WTC11 (cell line): ENCODE measurements at regions not wholly inside any gene's neighbourhood (a gene's known extent, or its start where the extent isn't known, plus 50 kb on each side); places are given as distances from the start of the nearest gene placed in this dataset.

ENCODE experiments used
- ATAC-seq: fragments of 200-7000 bp; cut with Tn5 transposase; 2 replicates; pipeline ENCODE4 v1.10.0; 2021; ENCODE audit warnings: mild to moderate bottlenecking, moderate library complexity
- CTCF ChIA-PET: fragments of 300-600 bp; sonication (Branson Sonifier 250); formaldehyde crosslinking; loops from one replicate; lab custom pipeline; 2021; ENCODE audit warnings: antibody characterized with exemption; lab: Charles Lee
- POLR2A ChIA-PET: fragments of 350-600 bp; sonication (Branson Sonifier 250); formaldehyde crosslinking; loops from one replicate; lab custom pipeline; 2021; ENCODE audit warnings: antibody characterized with exemption; lab: Charles Lee
- DNase-seq: peaks from one replicate; pipeline ENCODE4 v3.0.0; 2021; ENCODE audit warnings: low spot score
- H3K27ac Mint-ChIP-seq: 2 replicates; pipeline ENCODE4 v1.8.0; 2021; ENCODE audit warnings: mixed read lengths
- H3K27me3 Mint-ChIP-seq: 2 replicates; pipeline ENCODE4 v1.8.0; 2021; ENCODE audit warnings: low read depth, mild to moderate bottlenecking, moderate library complexity, mixed read lengths
- H3K36me3 Mint-ChIP-seq: 2 replicates; pipeline ENCODE4 v1.8.0; 2021; ENCODE audit warnings: mixed read lengths
- H3K4me1 Mint-ChIP-seq: 2 replicates; pipeline ENCODE4 v1.8.0; 2022; ENCODE audit warnings: mixed read lengths
- H3K4me3 Mint-ChIP-seq: 2 replicates; pipeline ENCODE4 v1.8.0; 2021; ENCODE audit warnings: mild to moderate bottlenecking, moderate library complexity, mixed read lengths
- H3K9me3 Mint-ChIP-seq: 2 replicates; pipeline ENCODE4 v1.8.0; 2021; ENCODE audit warnings: mixed read lengths
- CREB1 ChIP-seq: sonication (generic); formaldehyde crosslinking; IDR thresholded peaks from 2 replicates; pipeline ENCODE4 v1.8.0; 2023; ENCODE audit warnings: mild to moderate bottlenecking, missing genetic modification reagents
- FOXK1 ChIP-seq: sonication (generic); formaldehyde crosslinking; IDR thresholded peaks from 2 replicates; pipeline ENCODE4 v1.8.0; 2022; ENCODE audit warnings: mild to moderate bottlenecking, moderate library complexity, missing genetic modification reagents
- GTF2I ChIP-seq: fragments of 250-450 bp; sonication (Bioruptor Pico); conservative IDR thresholded peaks from 2 replicates; pipeline ENCODE4 v1.4.0; 2021; ENCODE audit warnings: mild to moderate bottlenecking
- NR3C1 ChIP-seq: sonication (generic); formaldehyde crosslinking; conservative IDR thresholded peaks from 2 replicates; pipeline ENCODE4 v1.8.1; 2023; ENCODE audit warnings: low read depth, mild to moderate bottlenecking, missing genetic modification reagents
- PRRX2 ChIP-seq: fragments of 250-450 bp; sonication (Bioruptor Pico); IDR thresholded peaks from 2 replicates; pipeline ENCODE4 v1.8.0; 2021; ENCODE audit warnings: mild to moderate bottlenecking
- SP1 ChIP-seq: sonication (generic); formaldehyde crosslinking; conservative IDR thresholded peaks from 2 replicates; pipeline ENCODE4 v1.8.1; 2022; ENCODE audit warnings: missing genetic modification reagents
- TP53 ChIP-seq: sonication (generic); formaldehyde crosslinking; IDR thresholded peaks from 2 replicates; pipeline ENCODE4 v1.8.1; 2023; ENCODE audit warnings: mild to moderate bottlenecking, missing genetic modification reagents
- ZNF232 ChIP-seq: sonication (generic); formaldehyde crosslinking; IDR thresholded peaks from 2 replicates; pipeline ENCODE4 v1.8.0; 2022; ENCODE audit warnings: mild to moderate bottlenecking, missing genetic modification reagents
- ZNF263 ChIP-seq: sonication (generic); formaldehyde crosslinking; IDR thresholded peaks from 2 replicates; pipeline ENCODE4 v1.8.1; 2022; ENCODE audit warnings: low read depth, mild to moderate bottlenecking, moderate library complexity, missing genetic modification reagents
- ZNF317 ChIP-seq: sonication (generic); formaldehyde crosslinking; IDR thresholded peaks from 2 replicates; pipeline ENCODE4 v1.8.1; 2023; ENCODE audit warnings: low read depth, mild to moderate bottlenecking, moderate library complexity, missing genetic modification reagents, borderline replicate concordance
- ZNF423 ChIP-seq: fragments of 250-450 bp; sonication (Bioruptor Pico); IDR thresholded peaks from 2 replicates; pipeline ENCODE4 v2.1.2; 2022; ENCODE audit warnings: mild to moderate bottlenecking, moderate library complexity
- TF ChIP-seq, protein P1 (sequence below): sonication (generic); formaldehyde crosslinking; IDR thresholded peaks from 2 replicates; pipeline ENCODE4 v1.8.1; 2022; ENCODE audit warnings: mild to moderate bottlenecking, missing genetic modification reagents, moderate library complexity, borderline replicate concordance
- TF ChIP-seq, protein P2 (sequence below): sonication (generic); formaldehyde crosslinking; IDR thresholded peaks from 2 replicates; pipeline ENCODE4 v1.8.0; 2023; ENCODE audit warnings: mild to moderate bottlenecking, missing genetic modification reagents
- TF ChIP-seq, protein P3 (sequence below): fragments of 250-450 bp; sonication (Bioruptor Pico); IDR thresholded peaks from 2 replicates; pipeline ENCODE4 v1.9.0; 2021; ENCODE audit warnings: mild to moderate bottlenecking
- TF ChIP-seq, protein P4 (sequence below): fragments of 250-450 bp; sonication (Bioruptor Pico); IDR thresholded peaks from 2 replicates; pipeline ENCODE4 v1.9.0; 2021; ENCODE audit warnings: moderate library complexity, mild to moderate bottlenecking, inconsistent platforms, borderline replicate concordance
- TF ChIP-seq, protein P5 (sequence below): fragments of 250-450 bp; sonication (Bioruptor Pico); IDR thresholded peaks from 2 replicates; pipeline ENCODE4 v2.1.2; 2022; ENCODE audit warnings: mild to moderate bottlenecking, moderate library complexity
- TF ChIP-seq, protein P6 (sequence below): sonication (generic); formaldehyde crosslinking; IDR thresholded peaks from 2 replicates; pipeline ENCODE4 v1.8.1; 2023; ENCODE audit warnings: mild to moderate bottlenecking, missing genetic modification reagents, borderline replicate concordance

DNA sequence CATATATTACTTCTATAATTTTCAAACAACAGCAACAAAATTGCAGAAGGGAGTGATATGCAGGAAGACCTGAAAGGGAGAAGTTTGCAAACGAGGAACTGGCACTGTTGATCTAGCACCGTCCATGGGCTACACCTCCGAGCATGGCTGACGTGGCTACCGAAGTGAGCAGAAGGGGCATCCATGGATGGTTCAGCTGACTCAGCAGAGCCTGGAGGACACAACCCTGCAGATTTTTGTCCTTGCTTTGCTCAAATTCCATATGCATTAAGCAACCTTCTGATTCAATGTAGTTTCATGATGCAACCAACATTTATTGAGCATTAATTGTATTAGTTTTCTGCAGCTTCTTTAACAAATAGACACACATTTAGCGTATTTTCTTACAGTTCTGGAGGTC is 191.2 kb downstream of the C1orf94 start:
- no peak for DNase-seq
- POLR2A ChIA-PET, result no interaction called here
- TF ChIP-seq, protein P1, sequence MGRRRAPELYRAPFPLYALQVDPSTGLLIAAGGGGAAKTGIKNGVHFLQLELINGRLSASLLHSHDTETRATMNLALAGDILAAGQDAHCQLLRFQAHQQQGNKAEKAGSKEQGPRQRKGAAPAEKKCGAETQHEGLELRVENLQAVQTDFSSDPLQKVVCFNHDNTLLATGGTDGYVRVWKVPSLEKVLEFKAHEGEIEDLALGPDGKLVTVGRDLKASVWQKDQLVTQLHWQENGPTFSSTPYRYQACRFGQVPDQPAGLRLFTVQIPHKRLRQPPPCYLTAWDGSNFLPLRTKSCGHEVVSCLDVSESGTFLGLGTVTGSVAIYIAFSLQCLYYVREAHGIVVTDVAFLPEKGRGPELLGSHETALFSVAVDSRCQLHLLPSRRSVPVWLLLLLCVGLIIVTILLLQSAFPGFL (CRISPR knock-in tag), result no peak
- no peak for TF ChIP-seq ZNF263 (CRISPR knock-in tag)
- TF ChIP-seq PRRX2 (CRISPR knock-in tag), result no peak
- TF ChIP-seq, protein P2, sequence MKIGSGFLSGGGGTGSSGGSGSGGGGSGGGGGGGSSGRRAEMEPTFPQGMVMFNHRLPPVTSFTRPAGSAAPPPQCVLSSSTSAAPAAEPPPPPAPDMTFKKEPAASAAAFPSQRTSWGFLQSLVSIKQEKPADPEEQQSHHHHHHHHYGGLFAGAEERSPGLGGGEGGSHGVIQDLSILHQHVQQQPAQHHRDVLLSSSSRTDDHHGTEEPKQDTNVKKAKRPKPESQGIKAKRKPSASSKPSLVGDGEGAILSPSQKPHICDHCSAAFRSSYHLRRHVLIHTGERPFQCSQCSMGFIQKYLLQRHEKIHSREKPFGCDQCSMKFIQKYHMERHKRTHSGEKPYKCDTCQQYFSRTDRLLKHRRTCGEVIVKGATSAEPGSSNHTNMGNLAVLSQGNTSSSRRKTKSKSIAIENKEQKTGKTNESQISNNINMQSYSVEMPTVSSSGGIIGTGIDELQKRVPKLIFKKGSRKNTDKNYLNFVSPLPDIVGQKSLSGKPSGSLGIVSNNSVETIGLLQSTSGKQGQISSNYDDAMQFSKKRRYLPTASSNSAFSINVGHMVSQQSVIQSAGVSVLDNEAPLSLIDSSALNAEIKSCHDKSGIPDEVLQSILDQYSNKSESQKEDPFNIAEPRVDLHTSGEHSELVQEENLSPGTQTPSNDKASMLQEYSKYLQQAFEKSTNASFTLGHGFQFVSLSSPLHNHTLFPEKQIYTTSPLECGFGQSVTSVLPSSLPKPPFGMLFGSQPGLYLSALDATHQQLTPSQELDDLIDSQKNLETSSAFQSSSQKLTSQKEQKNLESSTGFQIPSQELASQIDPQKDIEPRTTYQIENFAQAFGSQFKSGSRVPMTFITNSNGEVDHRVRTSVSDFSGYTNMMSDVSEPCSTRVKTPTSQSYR (CRISPR knock-in tag), result no peak
- TF ChIP-seq TP53 (CRISPR knock-in tag), result no peak
- ATAC-seq, result no peak
- H3K36me3 Mint-ChIP-seq, result no peaks in the 10 kb centered on the region
- H3K4me1 Mint-ChIP-seq, result no peaks in the 10 kb centered on the region
- H3K27me3 Mint-ChIP-seq, result peaks cover 40% of the 10 kb centered on the region
- no peak overlapping the region for H3K27ac Mint-ChIP-seq
- peaks cover 13% of the 10 kb centered on the region for H3K9me3 Mint-ChIP-seq
- H3K4me3 Mint-ChIP-seq, result no peak overlapping the region
- CTCF ChIA-PET, result no interaction called here

DNA sequence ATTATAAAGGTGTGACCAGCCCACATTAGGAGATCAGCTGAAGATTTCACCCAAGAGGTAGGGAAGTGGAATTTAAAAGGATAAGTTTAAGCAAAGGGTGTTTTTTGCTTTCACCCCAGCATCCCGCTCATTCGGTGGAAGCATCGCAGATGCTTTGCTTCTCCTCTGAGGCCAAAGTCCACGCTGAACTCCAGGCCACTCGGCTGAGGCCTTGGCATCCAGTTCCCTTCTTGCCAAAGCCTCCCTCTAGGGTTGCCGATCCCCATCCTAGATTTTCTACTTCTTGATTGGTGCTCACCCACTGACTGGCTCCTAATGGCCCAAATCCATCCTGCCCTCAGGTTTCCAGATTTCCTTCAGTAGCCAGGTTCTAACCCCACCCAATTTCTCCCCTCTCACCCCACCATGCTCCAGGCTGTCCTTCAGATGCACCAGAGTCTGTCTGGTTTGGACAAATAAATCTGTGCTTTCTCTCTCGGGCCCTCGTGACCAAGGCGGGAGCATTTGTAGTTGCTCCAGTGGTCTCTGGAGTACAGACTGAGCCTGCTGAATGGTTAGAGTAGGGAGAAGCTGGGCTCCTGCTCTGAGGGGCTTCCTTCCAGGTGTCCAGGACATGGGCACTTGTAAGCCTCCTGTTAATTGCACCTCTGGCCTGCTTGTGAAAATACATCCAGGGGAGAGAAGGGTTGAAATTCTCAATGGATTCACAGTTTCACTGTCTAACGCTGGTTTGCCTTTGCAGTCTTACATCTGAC is 193.2 kb downstream of the C1orf94 start:
- ChIA-PET POLR2A (no interaction called here), CTCF (no interaction called here)
- Mint-ChIP-seq H3K4me3 (no peak overlapping the region), H3K27ac (no peak overlapping the region), H3K9me3 (peaks cover 7% of the 10 kb centered on the region), H3K36me3 (no peaks in the 10 kb centered on the region), H3K4me1 (no peaks in the 10 kb centered on the region), H3K27me3 (peaks cover 32% of the 10 kb centered on the region)
- ATAC-seq, result no peak
- no peak for DNase-seq
- TF ChIP-seq ZNF232 (CRISPR knock-in tag), result no peak
- TF ChIP-seq ZNF317 (CRISPR knock-in tag), result no peak
- TF ChIP-seq, protein P3, sequence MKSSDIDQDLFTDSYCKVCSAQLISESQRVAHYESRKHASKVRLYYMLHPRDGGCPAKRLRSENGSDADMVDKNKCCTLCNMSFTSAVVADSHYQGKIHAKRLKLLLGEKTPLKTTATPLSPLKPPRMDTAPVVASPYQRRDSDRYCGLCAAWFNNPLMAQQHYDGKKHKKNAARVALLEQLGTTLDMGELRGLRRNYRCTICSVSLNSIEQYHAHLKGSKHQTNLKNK (CRISPR knock-in tag), result no peak
- no peak for TF ChIP-seq SP1
- TF ChIP-seq, protein P4, sequence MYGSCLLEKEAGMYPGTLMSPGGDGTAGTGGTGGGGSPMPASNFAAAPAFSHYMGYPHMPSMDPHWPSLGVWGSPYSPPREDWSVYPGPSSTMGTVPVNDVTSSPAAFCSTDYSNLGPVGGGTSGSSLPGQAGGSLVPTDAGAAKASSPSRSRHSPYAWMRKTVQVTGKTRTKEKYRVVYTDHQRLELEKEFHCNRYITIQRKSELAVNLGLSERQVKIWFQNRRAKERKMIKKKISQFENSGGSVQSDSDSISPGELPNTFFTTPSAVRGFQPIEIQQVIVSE (CRISPR knock-in tag), result no peak
- no peak for TF ChIP-seq ZNF423
- TF ChIP-seq NR3C1 (CRISPR knock-in tag), result no peak
- no peak for TF ChIP-seq GTF2I (CRISPR knock-in tag)
- no peak for TF ChIP-seq CREB1 (CRISPR knock-in tag)
- TF ChIP-seq FOXK1 (CRISPR knock-in tag), result no peak
- TF ChIP-seq, protein P1 (CRISPR knock-in tag), result no peak
- TF ChIP-seq, protein P5, sequence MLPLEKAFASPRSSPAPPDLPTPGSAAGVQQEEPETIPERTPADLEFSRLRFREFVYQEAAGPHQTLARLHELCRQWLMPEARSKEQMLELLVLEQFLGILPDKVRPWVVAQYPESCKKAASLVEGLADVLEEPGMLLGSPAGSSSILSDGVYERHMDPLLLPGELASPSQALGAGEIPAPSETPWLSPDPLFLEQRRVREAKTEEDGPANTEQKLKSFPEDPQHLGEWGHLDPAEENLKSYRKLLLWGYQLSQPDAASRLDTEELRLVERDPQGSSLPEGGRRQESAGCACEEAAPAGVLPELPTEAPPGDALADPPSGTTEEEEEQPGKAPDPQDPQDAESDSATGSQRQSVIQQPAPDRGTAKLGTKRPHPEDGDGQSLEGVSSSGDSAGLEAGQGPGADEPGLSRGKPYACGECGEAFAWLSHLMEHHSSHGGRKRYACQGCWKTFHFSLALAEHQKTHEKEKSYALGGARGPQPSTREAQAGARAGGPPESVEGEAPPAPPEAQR (CRISPR knock-in tag), result no peak
- TF ChIP-seq, protein P6, sequence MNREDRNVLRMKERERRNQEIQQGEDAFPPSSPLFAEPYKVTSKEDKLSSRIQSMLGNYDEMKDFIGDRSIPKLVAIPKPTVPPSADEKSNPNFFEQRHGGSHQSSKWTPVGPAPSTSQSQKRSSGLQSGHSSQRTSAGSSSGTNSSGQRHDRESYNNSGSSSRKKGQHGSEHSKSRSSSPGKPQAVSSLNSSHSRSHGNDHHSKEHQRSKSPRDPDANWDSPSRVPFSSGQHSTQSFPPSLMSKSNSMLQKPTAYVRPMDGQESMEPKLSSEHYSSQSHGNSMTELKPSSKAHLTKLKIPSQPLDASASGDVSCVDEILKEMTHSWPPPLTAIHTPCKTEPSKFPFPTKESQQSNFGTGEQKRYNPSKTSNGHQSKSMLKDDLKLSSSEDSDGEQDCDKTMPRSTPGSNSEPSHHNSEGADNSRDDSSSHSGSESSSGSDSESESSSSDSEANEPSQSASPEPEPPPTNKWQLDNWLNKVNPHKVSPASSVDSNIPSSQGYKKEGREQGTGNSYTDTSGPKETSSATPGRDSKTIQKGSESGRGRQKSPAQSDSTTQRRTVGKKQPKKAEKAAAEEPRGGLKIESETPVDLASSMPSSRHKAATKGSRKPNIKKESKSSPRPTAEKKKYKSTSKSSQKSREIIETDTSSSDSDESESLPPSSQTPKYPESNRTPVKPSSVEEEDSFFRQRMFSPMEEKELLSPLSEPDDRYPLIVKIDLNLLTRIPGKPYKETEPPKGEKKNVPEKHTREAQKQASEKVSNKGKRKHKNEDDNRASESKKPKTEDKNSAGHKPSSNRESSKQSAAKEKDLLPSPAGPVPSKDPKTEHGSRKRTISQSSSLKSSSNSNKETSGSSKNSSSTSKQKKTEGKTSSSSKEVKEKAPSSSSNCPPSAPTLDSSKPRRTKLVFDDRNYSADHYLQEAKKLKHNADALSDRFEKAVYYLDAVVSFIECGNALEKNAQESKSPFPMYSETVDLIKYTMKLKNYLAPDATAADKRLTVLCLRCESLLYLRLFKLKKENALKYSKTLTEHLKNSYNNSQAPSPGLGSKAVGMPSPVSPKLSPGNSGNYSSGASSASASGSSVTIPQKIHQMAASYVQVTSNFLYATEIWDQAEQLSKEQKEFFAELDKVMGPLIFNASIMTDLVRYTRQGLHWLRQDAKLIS (CRISPR knock-in tag), result no peak
